ENCODE measurements at regions not wholly inside any gene's neighbourhood (a gene's known extent, or its start where the extent isn't known, plus 50 kb on each side); places are given as distances from the start of the nearest gene placed in this dataset.

DNA sequence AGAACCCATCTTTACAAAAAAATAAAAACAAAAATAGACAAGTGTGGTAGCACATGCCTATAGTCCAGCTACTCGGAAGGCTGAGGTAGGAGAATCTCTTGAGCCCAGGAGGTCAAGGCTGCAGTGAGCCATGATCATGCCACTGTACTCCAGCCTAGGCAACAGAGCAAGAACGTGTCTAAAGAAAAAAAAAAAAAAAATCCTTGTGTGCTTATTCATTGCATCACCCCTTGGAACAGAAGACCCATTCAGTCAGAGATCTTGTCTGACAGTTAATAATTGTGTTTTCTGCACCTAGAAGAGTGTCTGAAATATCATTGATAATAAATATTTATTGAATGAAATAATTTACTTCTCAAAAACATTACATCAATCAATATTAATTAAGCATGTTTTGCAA, 97.4 kb upstream of the TBL1X start:
- no peak for DNase-seq (ENCODE audit: extremely low spot score)
- POLR2A ChIA-PET = no interaction called here
- TF ChIP-seq, protein P1, sequence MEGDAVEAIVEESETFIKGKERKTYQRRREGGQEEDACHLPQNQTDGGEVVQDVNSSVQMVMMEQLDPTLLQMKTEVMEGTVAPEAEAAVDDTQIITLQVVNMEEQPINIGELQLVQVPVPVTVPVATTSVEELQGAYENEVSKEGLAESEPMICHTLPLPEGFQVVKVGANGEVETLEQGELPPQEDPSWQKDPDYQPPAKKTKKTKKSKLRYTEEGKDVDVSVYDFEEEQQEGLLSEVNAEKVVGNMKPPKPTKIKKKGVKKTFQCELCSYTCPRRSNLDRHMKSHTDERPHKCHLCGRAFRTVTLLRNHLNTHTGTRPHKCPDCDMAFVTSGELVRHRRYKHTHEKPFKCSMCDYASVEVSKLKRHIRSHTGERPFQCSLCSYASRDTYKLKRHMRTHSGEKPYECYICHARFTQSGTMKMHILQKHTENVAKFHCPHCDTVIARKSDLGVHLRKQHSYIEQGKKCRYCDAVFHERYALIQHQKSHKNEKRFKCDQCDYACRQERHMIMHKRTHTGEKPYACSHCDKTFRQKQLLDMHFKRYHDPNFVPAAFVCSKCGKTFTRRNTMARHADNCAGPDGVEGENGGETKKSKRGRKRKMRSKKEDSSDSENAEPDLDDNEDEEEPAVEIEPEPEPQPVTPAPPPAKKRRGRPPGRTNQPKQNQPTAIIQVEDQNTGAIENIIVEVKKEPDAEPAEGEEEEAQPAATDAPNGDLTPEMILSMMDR (IDR thresholded peaks at IDR 0.05; ENCODE audit: control extremely low read depth, extremely low read depth, low read depth, missing control alignments) = no peak
- CTCF ChIA-PET = no interaction called here

DNA sequence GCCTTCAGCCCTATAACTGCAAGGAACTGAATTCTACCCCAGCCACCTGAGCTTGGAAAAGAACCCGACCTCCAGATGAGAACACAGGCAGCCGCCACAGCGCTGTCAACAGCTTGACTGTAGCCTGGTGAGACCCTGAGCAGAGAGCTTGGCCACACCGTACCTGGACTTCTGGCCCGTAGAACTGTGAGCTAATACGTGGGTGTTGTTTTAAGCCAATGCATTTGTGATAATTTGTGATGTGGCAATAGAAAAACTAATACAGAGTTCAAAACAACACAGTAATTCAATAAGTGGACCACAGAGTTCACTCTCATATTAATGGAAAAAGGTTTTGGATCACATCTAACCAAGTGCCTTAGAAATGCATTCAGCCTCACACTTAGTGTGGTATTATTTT, 96.6 kb upstream of the TBL1X start:
- CTCF ChIA-PET = no interaction called here
- POLR2A ChIA-PET = no interaction called here
- TF ChIP-seq, protein P1 (IDR thresholded peaks at IDR 0.05; ENCODE audit: control extremely low read depth, extremely low read depth, low read depth, missing control alignments) = no peak

DNA sequence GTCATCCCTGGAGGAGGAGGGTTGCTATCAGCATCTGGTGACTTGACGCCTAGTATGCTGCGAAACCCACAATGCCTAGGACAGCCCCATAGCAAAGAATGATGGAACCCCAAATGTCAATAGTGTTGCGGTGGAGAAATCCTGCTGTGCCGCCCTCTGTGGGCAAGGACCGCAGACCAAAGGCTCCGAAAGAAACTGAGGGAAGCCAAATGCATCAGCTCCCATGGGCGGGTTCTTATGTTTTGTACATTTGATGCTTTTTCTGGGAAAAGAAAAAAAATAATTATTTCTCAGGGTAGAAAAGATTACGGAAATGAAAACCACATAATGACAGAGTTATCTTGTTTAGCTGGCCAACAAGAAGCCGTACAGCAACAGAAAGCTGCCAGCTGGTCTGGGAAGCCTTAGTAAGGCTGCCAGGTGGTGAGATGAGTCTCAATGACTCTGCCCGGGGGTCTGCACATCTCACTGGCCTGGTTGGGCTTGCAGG, 95.0 kb upstream of the TBL1X start:
- DNase-seq (ENCODE audit: extremely low spot score) = no peak
- TF ChIP-seq, protein P1 (IDR thresholded peaks at IDR 0.05; ENCODE audit: control extremely low read depth, extremely low read depth, low read depth, missing control alignments) = no peak
- ChIA-PET CTCF (no interaction called here), POLR2A (no interaction called here)

More for the DNA sequence above, 96.6 kb upstream of the TBL1X start:
- no peak for DNase-seq (ENCODE audit: extremely low spot score)

DNA sequence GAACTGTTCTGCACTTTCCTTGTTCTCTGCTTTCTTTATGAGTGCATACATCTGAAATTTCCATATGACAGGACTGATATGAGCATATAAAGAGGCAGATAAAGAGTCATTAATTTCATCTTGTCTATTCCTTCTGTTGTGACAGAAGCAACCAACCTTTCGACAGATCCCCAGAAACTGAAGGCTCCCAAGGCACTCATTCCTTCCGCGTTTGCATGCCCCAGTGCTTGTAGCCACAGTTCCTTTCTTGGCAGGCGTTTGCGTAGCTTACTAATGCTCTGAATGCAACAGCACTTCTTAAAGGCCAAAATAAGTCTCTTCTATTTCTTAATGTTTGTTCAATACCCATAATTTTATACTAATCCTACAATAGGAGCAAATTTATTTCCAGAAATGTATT, 94.0 kb upstream of the TBL1X start:
- TF ChIP-seq, protein P1 (IDR thresholded peaks at IDR 0.05; ENCODE audit: control extremely low read depth, extremely low read depth, low read depth, missing control alignments) = no peak
- DNase-seq (ENCODE audit: extremely low spot score) = no peak
- ChIA-PET CTCF (no interaction called here), POLR2A (no interaction called here)

DNA sequence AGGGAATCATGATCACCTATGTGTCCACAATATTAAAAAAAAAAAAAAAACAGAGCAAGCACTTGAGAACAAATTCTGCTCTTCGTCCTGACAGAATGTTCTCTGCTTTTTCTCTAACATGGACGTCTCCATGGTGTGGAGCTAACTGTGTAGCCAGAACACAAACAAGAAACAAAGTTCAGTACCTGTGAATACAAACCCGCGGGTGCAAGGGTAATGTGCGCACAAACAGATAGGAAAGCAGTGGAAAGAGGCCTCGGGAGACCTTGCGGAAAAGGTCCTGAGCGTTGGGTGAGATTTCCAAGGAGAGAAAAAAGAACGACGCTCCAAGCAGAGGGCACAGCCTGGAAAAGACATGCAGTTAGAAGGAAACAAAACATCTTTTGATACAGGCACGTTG, 92.0 kb upstream of the TBL1X start:
- ChIA-PET CTCF (no interaction called here), POLR2A (no interaction called here)
- TF ChIP-seq, protein P1 (IDR thresholded peaks at IDR 0.05; ENCODE audit: control extremely low read depth, extremely low read depth, low read depth, missing control alignments) = no peak
- DNase-seq (ENCODE audit: extremely low spot score) = no peak

DNA sequence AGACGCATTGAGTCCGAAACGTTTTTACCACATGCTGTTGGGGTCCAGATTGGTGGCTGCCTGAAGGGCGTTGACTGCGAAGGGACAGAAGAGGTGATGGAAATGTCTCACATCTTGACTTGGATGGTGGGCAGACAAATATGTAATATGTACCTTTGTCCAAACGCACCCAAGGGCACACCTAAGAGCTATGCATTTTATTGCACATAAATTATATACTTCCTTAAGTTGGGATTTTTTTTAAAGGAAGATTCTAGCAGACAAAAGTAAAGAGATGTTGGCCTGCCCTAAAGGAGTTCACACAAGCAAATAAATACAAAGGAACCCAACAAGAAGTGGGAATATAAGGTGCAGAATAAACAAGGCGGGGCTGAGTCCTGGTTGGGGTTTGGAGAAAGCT, 91.1 kb upstream of the TBL1X start:
- DNase-seq (ENCODE audit: extremely low spot score) = no peak
- ChIA-PET POLR2A (no interaction called here), CTCF (no interaction called here)
- TF ChIP-seq, protein P1 (IDR thresholded peaks at IDR 0.05; ENCODE audit: control extremely low read depth, extremely low read depth, low read depth, missing control alignments) = no peak

DNA sequence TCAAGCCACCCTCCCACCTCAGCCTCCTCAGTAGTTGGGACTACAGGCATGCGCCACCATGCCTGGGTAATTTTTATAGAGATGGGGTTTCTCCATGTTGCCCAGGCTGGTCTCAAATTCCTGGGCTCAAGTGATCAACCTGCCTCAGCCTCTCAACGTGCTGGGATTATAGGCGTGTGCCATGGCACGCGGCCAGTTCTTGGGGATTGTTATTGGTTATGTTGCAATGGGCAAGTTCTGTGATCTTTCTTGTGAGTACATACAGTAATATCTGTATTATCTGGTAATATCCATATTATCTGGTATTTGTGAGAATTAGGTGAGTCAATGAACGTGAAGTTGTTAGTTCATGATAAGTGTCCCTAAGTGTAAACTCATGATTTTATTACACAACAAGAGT, 90.3 kb upstream of the TBL1X start:
- no peak for DNase-seq (ENCODE audit: extremely low spot score)
- CTCF ChIA-PET = no interaction called here
- POLR2A ChIA-PET = no interaction called here
- TF ChIP-seq, protein P1 (IDR thresholded peaks at IDR 0.05; ENCODE audit: control extremely low read depth, extremely low read depth, low read depth, missing control alignments) = no peak

Data from GM10248 (cell line).